ENCODE measurements at regions not wholly inside any gene's neighbourhood (a gene's known extent, or its start where the extent isn't known, plus 50 kb on each side); places are given as distances from the start of the nearest gene placed in this dataset.

- no peak for DNase-seq (ENCODE audit: low read depth in 1 of 2, low spot score in 1 of 2)
- no peak for TF ChIP-seq GABPA (IDR thresholded peaks at IDR 0.05; ENCODE audit: low read depth)
- TF ChIP-seq REST (IDR thresholded peaks at IDR 0.05; ENCODE audit: insufficient replicate concordance, low read depth) = no peak
- TF ChIP-seq, protein P1, sequence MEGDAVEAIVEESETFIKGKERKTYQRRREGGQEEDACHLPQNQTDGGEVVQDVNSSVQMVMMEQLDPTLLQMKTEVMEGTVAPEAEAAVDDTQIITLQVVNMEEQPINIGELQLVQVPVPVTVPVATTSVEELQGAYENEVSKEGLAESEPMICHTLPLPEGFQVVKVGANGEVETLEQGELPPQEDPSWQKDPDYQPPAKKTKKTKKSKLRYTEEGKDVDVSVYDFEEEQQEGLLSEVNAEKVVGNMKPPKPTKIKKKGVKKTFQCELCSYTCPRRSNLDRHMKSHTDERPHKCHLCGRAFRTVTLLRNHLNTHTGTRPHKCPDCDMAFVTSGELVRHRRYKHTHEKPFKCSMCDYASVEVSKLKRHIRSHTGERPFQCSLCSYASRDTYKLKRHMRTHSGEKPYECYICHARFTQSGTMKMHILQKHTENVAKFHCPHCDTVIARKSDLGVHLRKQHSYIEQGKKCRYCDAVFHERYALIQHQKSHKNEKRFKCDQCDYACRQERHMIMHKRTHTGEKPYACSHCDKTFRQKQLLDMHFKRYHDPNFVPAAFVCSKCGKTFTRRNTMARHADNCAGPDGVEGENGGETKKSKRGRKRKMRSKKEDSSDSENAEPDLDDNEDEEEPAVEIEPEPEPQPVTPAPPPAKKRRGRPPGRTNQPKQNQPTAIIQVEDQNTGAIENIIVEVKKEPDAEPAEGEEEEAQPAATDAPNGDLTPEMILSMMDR (IDR thresholded peaks at IDR 0.05; ENCODE audit: insufficient read depth, low read length) = no peak
- TF ChIP-seq POLR2AphosphoS5 (IDR thresholded peaks at IDR 0.05; ENCODE audit: low read depth) = no peak
- no peak for TF ChIP-seq SPI1 (IDR thresholded peaks at IDR 0.05; ENCODE audit: borderline replicate concordance, low read depth)
- no peak overlapping the region for H3K27ac ChIP-seq (replicated peaks)
These were observed 86.4 kb downstream of the SMIM20 start for GRCh38 chr4:26000274-26000950.

DNA sequence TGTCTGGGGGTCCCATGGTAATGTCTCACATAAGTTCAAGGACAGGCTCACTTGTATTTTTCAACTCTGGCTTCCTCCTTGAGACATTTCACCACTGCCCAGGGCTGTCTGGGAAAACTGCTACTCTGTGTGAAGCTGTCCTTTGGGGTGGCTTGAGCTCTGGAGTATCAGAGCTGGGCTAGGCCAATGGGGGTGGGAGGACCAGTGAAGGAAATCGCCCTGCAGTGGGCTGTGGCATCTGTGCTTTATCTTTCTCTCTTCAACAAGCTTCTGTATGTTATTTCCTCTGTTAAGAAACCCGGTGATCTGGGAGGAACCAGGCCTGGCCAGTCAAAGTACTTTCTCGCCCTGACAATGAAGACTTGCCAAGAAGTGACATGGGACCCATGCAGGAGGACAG lies 87.4 kb downstream of the SMIM20 start:
- H3K27me3 ChIP-seq (ENCODE audit: insufficient read depth, poor library complexity, severe bottlenecking) = no peaks in the 10 kb centered on the region
- TF ChIP-seq POLR2AphosphoS5 (IDR thresholded peaks at IDR 0.05; ENCODE audit: low read depth) = no peak
- TF ChIP-seq REST (IDR thresholded peaks at IDR 0.05; ENCODE audit: insufficient replicate concordance, low read depth) = no peak
- TF ChIP-seq GABPA (IDR thresholded peaks at IDR 0.05; ENCODE audit: low read depth) = no peak
- TF ChIP-seq SPI1 (IDR thresholded peaks at IDR 0.05; ENCODE audit: borderline replicate concordance, low read depth) = no peak
- TF ChIP-seq, protein P1 (IDR thresholded peaks at IDR 0.05; ENCODE audit: insufficient read depth, low read length) = no peak
- H3K27ac ChIP-seq (replicated peaks) = no peak overlapping the region
- DNase-seq (ENCODE audit: low read depth in 1 of 2, low spot score in 1 of 2) = no peak
- H3K4me3 ChIP-seq (replicated peaks; ENCODE audit: insufficient read depth, low read length) = no peak overlapping the region

More at GRCh38 chr4:26000274-26000950, 86.4 kb downstream of the SMIM20 start:
- Histone ChIP-seq H3K4me3 (replicated peaks; ENCODE audit: insufficient read depth, low read length) (no peak overlapping the region), H3K27me3 (ENCODE audit: insufficient read depth, poor library complexity, severe bottlenecking) (no peaks in the 10 kb centered on the region)

DNA sequence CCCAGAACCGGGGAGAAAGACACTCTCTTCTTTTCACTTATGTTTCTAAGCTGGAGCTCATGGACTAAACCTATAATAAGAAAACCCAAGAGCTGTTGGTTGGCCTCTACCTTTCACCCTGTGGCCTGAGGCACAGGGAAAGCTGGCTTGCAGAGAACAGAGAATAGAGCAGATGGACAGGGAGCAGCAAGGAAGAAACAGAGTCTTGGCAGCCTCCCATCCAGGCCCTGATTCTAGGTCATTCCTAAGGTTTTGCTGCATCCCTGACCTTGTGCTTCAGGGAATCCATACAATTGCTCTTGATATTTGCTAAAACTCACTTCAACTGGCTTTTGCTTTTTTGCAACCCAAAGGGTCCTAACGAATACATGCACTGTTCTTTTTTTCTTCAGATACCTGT lies 87.8 kb downstream of the SMIM20 start:
- TF ChIP-seq REST (IDR thresholded peaks at IDR 0.05; ENCODE audit: insufficient replicate concordance, low read depth) = no peak
- no peak for TF ChIP-seq SPI1 (IDR thresholded peaks at IDR 0.05; ENCODE audit: borderline replicate concordance, low read depth)
- TF ChIP-seq, protein P1 (IDR thresholded peaks at IDR 0.05; ENCODE audit: insufficient read depth, low read length) = no peak
- TF ChIP-seq GABPA (IDR thresholded peaks at IDR 0.05; ENCODE audit: low read depth) = no peak
- no peak for TF ChIP-seq POLR2AphosphoS5 (IDR thresholded peaks at IDR 0.05; ENCODE audit: low read depth)
- H3K4me3 ChIP-seq (replicated peaks; ENCODE audit: insufficient read depth, low read length) = no peak overlapping the region
- H3K27me3 ChIP-seq (ENCODE audit: insufficient read depth, poor library complexity, severe bottlenecking) = no peaks in the 10 kb centered on the region
- DNase-seq (ENCODE audit: low read depth in 1 of 2, low spot score in 1 of 2) = no peak
- H3K27ac ChIP-seq (replicated peaks) = no peak overlapping the region

Data from HL-60 (cell line).